Hepatocyte (in vitro differentiated cells): ENCODE measurements at regions not wholly inside any gene's neighbourhood (a gene's known extent, or its start where the extent isn't known, plus 50 kb on each side); places are given as distances from the start of the nearest gene placed in this dataset.

ENCODE experiments used
- DNase-seq: peaks from one replicate; pipeline ENCODE4 v3.0.0-alpha.2; 2016; ENCODE audit warnings: low spot score
- H2AFZ ChIP-seq: fragments of 200-600 bp; sonication (generic); 2 replicates; pipeline ENCODE4 v1.6.0; 2016; ENCODE audit warnings: antibody characterized with exemption, mild to moderate bottlenecking
- H3K27ac ChIP-seq: fragments of 200-600 bp; sonication (generic); 2 replicates; pipeline ENCODE4 v1.5.1; 2016; ENCODE audit warnings: mild to moderate bottlenecking
- H3K27me3 ChIP-seq: fragments of 200-600 bp; sonication (generic); 2 replicates; pipeline ENCODE4 v1.6.1; 2016
- H3K36me3 ChIP-seq: fragments of 200-600 bp; sonication (generic); replicated peaks from 2 replicates; pipeline ENCODE4 v1.5.1; 2016; ENCODE audit warnings: low read depth; ENCODE audit not compliant: insufficient read depth
- H3K4me1 ChIP-seq: fragments of 200-600 bp; sonication (generic); 2 replicates; pipeline ENCODE4 v1.5.1; 2016; ENCODE audit warnings: mild to moderate bottlenecking, moderate library complexity; ENCODE audit not compliant: insufficient read depth
- H3K4me2 ChIP-seq: fragments of 200-600 bp; sonication (generic); 2 replicates; pipeline ENCODE4 v1.6.0; 2016
- H3K4me3 ChIP-seq: fragments of 200-600 bp; sonication (generic); 2 replicates; pipeline ENCODE4 v1.5.1; 2016; ENCODE audit warnings: mild to moderate bottlenecking
- H3K79me2 ChIP-seq: fragments of 200-600 bp; sonication (generic); 2 replicates; pipeline ENCODE4 v1.6.0; 2017; ENCODE audit warnings: mild to moderate bottlenecking
- H3K9me2 ChIP-seq: fragments of 200-600 bp; sonication (generic); replicated peaks from 2 replicates; pipeline ENCODE4 v1.6.0; 2017; ENCODE audit warnings: mild to moderate bottlenecking; ENCODE audit not compliant: insufficient read depth
- H3K9me3 ChIP-seq: fragments of 200-600 bp; sonication (generic); 2 replicates; pipeline ENCODE4 v1.5.1; 2016; ENCODE audit warnings: low read depth, mild to moderate bottlenecking
- H4K20me1 ChIP-seq: fragments of 200-600 bp; sonication (generic); 2 replicates; pipeline ENCODE4 v1.6.0; 2016; ENCODE audit warnings: mild to moderate bottlenecking; ENCODE audit not compliant: insufficient read depth, poor library complexity, severe bottlenecking
- EZH2 ChIP-seq: fragments of 200-600 bp; sonication (generic); IDR thresholded peaks from 2 replicates; pipeline ENCODE4 v1.6.1; 2016; ENCODE audit warnings: antibody characterized with exemption, mild to moderate bottlenecking, borderline replicate concordance
- EZH2phosphoT487 ChIP-seq: fragments of 200-600 bp; sonication (generic); IDR thresholded peaks from one replicate; pipeline ENCODE4 v1.6.1; 2018; ENCODE audit warnings: antibody characterized with exemption, mild to moderate bottlenecking, low read depth, moderate library complexity; ENCODE audit not compliant: unreplicated experiment, severe bottlenecking
- WGBS: methylation state at CpG from one replicate; pipeline ENCODE4 v1.1.6; 2016; ENCODE audit warnings: low lambda C conversion rate; ENCODE audit errors: missing lambda C conversion rate; 5-methylcytosine and 5-hydroxymethylcytosine counted together
- TF ChIP-seq, protein P1 (sequence below): fragments of 200-600 bp; sonication (generic); IDR thresholded peaks from 2 replicates; pipeline ENCODE4 v1.5.1; 2016; ENCODE audit warnings: antibody characterized with exemption, mild to moderate bottlenecking; ENCODE audit not compliant: poor library complexity

DNA sequence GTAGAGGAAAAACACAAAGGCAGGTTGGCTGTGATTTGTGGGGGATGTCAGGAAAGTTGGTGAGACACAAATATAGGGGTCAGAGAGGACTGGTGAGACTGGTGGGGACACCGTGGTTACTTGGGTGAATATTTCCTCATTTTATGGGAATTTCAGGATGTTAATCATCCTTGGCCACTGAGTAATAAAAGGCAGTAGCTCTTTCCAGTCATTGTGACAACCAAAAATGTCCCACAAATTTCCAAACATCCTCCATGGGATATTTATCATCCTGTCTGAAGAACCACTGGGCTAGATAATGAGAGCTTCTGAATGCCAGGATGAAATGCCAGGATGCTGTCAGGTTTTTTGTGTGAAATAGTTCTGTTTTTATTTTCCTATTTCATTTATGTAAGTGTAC is 374.1 kb downstream of the CD109 start:
- Histone ChIP-seq H3K9me3 (no peaks in the 10 kb centered on the region), H3K4me1 (peaks cover 3% of the 10 kb centered on the region), H3K4me2 (no peak overlapping the region), H3K4me3 (no peak overlapping the region), H2AFZ (no peak overlapping the region), H3K27me3 (no peaks in the 10 kb centered on the region), H3K79me2 (no peaks in the 10 kb centered on the region), H3K36me3 (no peaks in the 10 kb centered on the region), H3K9me2 (no peaks in the 10 kb centered on the region), H4K20me1 (no peaks in the 10 kb centered on the region), H3K27ac (no peak overlapping the region)
- TF ChIP-seq EZH2 (no peak), EZH2phosphoT487 (no peak)
- TF ChIP-seq, protein P1, sequence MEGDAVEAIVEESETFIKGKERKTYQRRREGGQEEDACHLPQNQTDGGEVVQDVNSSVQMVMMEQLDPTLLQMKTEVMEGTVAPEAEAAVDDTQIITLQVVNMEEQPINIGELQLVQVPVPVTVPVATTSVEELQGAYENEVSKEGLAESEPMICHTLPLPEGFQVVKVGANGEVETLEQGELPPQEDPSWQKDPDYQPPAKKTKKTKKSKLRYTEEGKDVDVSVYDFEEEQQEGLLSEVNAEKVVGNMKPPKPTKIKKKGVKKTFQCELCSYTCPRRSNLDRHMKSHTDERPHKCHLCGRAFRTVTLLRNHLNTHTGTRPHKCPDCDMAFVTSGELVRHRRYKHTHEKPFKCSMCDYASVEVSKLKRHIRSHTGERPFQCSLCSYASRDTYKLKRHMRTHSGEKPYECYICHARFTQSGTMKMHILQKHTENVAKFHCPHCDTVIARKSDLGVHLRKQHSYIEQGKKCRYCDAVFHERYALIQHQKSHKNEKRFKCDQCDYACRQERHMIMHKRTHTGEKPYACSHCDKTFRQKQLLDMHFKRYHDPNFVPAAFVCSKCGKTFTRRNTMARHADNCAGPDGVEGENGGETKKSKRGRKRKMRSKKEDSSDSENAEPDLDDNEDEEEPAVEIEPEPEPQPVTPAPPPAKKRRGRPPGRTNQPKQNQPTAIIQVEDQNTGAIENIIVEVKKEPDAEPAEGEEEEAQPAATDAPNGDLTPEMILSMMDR: no peak
- no peak for DNase-seq
- WGBS: 83% methylated on average over 1 of the region's 1 CpG

DNA sequence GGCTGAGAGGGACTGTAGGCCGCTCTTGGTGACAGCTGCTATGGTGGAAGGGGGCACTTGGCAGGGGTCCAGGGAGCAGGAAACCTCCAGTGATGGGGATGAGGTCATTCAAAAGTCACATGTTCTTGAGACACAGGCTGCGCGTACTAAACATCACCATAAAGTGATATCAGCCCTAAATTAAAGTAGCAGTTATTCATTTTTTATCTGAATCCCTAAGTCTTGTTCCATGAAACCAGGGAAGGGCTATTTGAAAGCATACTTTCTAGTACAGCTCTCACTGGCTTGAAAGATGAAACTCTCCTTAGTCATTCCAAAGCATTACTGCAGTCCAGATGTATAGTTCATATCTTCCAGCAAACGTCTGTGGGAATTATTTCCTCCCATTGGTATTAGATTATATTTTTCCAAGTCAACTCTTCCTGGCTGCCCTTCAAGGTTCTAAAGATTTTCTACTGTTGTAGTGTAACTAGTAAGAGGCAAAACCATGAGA is 373.1 kb downstream of the CD109 start:
- Histone ChIP-seq H3K36me3 (no peaks in the 10 kb centered on the region), H2AFZ (no peak overlapping the region), H3K9me3 (no peaks in the 10 kb centered on the region), H3K9me2 (no peaks in the 10 kb centered on the region), H3K4me1 (peaks cover 3% of the 10 kb centered on the region), H3K27ac (no peak overlapping the region), H3K27me3 (no peaks in the 10 kb centered on the region), H4K20me1 (no peaks in the 10 kb centered on the region), H3K4me3 (no peak overlapping the region), H3K4me2 (no peak overlapping the region), H3K79me2 (no peaks in the 10 kb centered on the region)
- TF ChIP-seq EZH2phosphoT487 (no peak), EZH2 (no peak)
- TF ChIP-seq, protein P1: no peak
- 73% methylated on average over 4 of the region's 4 CpGs for WGBS
- no peak for DNase-seq

DNA sequence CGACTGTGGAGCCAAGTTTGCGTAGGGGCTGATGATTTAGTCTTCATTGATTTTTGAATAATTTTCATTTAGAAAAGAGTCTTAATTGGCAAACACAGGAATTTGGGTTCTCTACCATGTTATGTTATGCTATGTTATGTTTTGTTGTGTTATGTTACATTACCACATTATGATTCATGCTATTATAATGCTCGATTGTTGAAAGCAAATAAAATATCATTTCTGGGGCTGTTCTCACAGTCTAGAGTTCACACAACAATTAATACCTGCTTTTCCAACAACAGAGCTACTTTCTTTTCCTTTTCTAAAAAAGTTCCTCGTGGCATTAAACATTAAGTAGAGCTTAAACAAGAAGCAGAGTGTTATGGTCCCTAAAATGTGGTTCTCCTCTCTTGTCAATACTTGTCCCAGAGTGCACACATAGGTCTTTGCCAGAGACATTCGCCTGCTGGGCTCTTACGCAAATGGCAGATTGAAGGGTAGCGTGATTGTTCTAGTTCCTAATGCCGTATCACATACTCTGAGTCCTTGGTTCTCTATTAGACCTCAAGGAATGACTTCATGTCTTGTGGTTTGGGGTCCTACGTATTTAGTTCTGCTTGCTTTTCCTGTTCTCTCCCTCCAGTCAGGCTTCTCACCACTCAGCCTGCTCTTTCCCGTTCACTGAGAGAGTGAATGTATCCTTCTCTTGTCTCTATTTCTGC is 370.3 kb downstream of the CD109 start:
- Histone ChIP-seq H3K4me1 (peaks cover 3% of the 10 kb centered on the region), H3K27me3 (no peaks in the 10 kb centered on the region), H3K36me3 (no peaks in the 10 kb centered on the region), H3K4me2 (no peak overlapping the region), H3K27ac (no peak overlapping the region), H3K9me2 (no peaks in the 10 kb centered on the region), H3K4me3 (no peak overlapping the region), H2AFZ (no peak overlapping the region), H4K20me1 (no peaks in the 10 kb centered on the region), H3K9me3 (no peaks in the 10 kb centered on the region), H3K79me2 (no peaks in the 10 kb centered on the region)
- TF ChIP-seq EZH2phosphoT487 (no peak), EZH2 (no peak)
- TF ChIP-seq, protein P1: no peak
- 89% methylated on average over 10 of the region's 10 CpGs for WGBS
- no peak for DNase-seq
